PFSK-1 (cell line): ENCODE measurements at regions not wholly inside any gene's neighbourhood (a gene's known extent, or its start where the extent isn't known, plus 50 kb on each side); places are given as distances from the start of the nearest gene placed in this dataset.

ENCODE experiments used
- FOXP2 ChIP-seq: optimal IDR thresholded peaks from 2 replicates; pipeline ENCODE3; 2011; ENCODE audit warnings: borderline replicate concordance, control low read depth, inconsistent platforms; ENCODE audit not compliant: insufficient read depth; ENCODE audit errors: extremely low read length, extremely low read depth
- POLR2AphosphoS5 ChIP-seq: IDR thresholded peaks from 2 replicates; pipeline ENCODE4 v1.6.1; 2012; ENCODE audit warnings: low read depth, mild to moderate bottlenecking, control low read depth, low read length, moderate library complexity
- REST ChIP-seq, 2 experiments: IDR thresholded peaks; 2 replicates each; pipeline versions ENCODE4 v1.6.1 to v1.8.0; 2011 to 2012; ENCODE audit warnings: low read depth in 2 of 2, low read length in 2 of 2, control low read depth in 1 of 2, inconsistent platforms in 1 of 2, mild to moderate bottlenecking in 1 of 2, moderate library complexity in 1 of 2; ENCODE audit not compliant: insufficient read depth in 1 of 2
- SIN3A ChIP-seq: IDR thresholded peaks from 2 replicates; pipeline ENCODE4 v1.6.1; 2012; ENCODE audit warnings: mild to moderate bottlenecking, low read length, moderate library complexity, borderline replicate concordance; ENCODE audit not compliant: insufficient read depth
- TAF1 ChIP-seq: IDR thresholded peaks from 2 replicates; pipeline ENCODE4 v1.6.1; 2012; ENCODE audit warnings: low read length, control low read depth, borderline replicate concordance; ENCODE audit not compliant: insufficient read depth

GRCh38 chr21:17088500-17088899 lies 424.3 kb upstream of the CXADR start:
- TF ChIP-seq SIN3A (no peak), REST (IDR thresholded peaks at IDR 0.05; ENCODE audit: insufficient read depth in 1 of 2, low read depth in 2 of 2, low read length in 2 of 2) (no peak), POLR2AphosphoS5 (no peak), TAF1 (no peak), FOXP2 (no peak)
